ENCODE measurements at regions not wholly inside any gene's neighbourhood (a gene's known extent, or its start where the extent isn't known, plus 50 kb on each side); places are given as distances from the start of the nearest gene placed in this dataset.
"Not testable (repeated sequence)": the region's sequence is repeated elsewhere in the genome, so short reads cannot be mapped to it uniquely, and the experiment has no call there.

- FAIRE-seq = no peak
Measured at GRCh38 chr4:116639070-116639577, 446.3 kb downstream of the TRAM1L1 start.

- no peak for FAIRE-seq
Measured at GRCh38 chr4:116638592-116638991, 446.8 kb downstream of the TRAM1L1 start.

DNA sequence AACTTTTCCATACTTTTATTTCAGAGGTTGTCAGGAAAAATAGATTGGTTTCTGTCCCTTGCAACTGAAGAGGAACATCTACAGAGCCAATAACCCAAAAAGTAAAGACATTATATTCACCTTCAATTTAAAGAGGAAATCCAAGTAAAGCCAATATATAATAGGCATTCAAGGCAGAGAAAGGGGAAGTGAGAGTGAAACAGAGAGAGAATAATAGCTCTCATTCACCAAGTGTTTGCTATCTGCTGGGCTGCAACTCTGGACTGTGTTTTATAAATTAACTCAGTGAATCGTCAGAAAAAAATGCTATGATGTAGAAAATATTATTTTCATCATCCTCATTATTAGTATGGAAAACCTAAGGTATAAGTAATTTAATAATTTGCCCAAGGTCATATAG lies 448.5 kb downstream of the TRAM1L1 start:
- FAIRE-seq = no peak

DNA sequence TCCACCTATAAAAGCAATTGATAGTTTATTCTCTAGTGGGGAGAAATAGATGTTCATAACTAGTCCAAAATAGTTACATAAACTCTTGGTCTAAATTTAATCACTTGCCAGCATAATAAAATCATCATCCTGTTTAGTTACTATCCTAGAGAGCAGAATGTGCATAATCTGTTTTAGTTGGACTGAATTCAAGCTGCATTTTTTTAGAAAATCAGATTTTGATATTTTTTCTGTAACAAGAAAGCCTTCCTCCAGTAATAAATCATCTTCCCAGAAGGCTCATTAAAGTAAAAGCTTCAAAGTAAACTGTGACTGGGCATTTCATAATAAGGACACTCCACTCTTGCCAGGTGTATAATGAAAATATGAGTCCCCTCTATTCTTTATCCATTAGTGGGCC lies 453.1 kb downstream of the TRAM1L1 start:
- no peak for FAIRE-seq

- FAIRE-seq = no peak
Measured at GRCh38 chr4:116628598-116628997, 456.8 kb downstream of the TRAM1L1 start.

GRCh38 chr4:116627545-116627944 lies 457.8 kb downstream of the TRAM1L1 start:
- no peak for FAIRE-seq

- FAIRE-seq = not testable (repeated sequence)
Measured at GRCh38 chr4:116619508-116619907, 465.9 kb downstream of the TRAM1L1 start.

DNA sequence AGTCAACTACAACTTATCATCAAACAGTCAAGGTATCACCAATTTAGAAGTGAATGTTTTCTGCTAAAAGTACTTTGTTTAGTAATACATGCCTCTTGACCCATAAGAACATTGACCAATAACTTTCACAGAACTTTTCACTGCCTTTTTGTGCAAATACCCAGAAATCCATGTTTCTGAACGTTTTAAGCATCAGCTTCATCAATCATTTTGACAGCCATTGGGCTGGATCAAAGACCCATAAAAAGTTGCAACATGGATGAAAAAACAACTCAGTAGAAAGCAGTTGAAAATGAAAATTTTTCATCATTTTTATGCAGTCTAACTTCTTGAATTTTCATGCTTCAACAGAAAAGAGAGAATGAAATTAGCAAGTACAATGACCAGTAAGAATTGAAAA lies 466.7 kb downstream of the TRAM1L1 start:
- FAIRE-seq = no peak

GRCh38 chr4:116603096-116603495 lies 482.3 kb downstream of the TRAM1L1 start:
- no peak for FAIRE-seq

GRCh38 chr4:116599859-116600258 lies 485.5 kb downstream of the TRAM1L1 start:
- no peak for FAIRE-seq

- no peak for FAIRE-seq
Measured at GRCh38 chr4:116598980-116599789, 486.2 kb downstream of the TRAM1L1 start.

- FAIRE-seq = no peak
Measured at GRCh38 chr4:116598155-116598979, 487.0 kb downstream of the TRAM1L1 start.

DNA sequence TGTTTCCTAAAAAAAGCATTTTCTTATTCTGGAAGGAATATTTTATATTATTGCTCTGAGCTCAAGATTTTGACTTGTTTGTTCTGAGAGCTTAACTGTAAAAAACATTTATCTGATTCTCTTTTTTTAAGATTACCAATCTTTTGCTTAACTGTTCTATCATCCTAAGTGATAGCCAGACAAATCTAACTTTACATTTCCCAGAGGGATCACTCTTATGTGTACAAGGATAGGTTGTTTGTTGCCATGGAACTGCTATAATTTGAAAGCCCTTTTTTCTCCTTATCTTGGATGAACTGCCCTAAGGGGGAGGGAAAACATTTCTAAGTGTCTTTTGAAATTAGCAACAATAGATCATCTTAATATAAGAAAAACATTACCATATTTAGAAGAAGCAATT lies 494.7 kb downstream of the TRAM1L1 start:
- FAIRE-seq = no peak

DNA sequence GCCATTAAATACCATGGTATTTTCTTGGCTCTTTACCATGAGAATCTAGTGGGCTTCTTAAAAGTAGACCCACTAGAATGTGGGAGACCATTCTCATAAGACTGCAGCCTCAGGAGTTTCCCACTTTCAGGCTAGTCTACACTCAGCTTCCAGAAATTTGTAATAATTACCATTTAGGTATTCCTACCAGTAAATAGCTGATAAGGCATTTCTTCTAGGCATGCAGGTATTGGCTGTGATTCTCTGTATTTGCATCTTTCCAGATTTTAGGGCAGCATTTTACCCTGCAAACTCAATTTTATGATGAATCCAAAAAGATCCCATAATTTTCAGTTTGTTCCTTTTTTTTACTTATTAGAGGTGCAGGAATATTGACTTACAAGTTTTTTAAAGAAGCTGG lies 496.6 kb downstream of the TRAM1L1 start:
- FAIRE-seq = no peak

DNA sequence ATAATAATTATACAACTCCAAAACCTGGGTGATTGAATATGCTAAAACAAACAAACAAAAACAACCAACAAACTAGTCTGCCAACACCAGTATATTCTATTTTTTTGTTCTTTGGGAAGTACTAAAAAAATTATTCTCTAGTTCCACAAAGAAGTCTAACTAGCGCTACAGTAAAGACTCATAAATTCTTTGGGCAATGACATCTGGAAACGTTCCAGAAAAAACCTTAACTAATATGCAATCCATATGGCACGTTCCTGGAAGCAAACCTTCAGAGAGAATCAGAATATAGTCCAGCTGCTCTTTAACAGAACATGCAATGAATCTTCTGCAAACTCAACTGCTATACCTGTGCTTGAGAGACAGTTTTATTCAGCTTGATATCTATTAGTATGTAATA lies 500.1 kb downstream of the TRAM1L1 start:
- FAIRE-seq = no peak

GRCh38 chr4:116577321-116577720 lies 508.1 kb downstream of the TRAM1L1 start:
- no peak for FAIRE-seq

DNA sequence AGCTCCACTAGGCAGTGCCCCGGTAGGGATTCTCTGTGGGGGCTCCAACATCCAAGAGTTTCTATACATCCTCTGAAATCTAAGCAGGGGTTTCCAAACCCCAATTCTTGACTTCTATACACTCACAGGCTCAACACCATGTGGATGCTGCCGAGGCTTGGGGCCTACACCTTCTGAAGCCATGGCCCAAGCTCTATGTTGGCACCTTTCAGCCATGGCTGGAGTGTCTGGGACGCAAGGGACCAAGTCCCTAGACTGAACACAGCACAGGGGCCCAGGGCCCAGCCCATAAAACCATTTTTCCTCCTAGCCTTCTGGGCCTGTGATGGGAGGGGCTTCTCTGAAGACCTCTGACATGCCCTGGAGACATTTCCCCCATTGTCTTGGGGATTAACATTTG lies 511.8 kb downstream of the TRAM1L1 start:
- no peak for FAIRE-seq

DNA sequence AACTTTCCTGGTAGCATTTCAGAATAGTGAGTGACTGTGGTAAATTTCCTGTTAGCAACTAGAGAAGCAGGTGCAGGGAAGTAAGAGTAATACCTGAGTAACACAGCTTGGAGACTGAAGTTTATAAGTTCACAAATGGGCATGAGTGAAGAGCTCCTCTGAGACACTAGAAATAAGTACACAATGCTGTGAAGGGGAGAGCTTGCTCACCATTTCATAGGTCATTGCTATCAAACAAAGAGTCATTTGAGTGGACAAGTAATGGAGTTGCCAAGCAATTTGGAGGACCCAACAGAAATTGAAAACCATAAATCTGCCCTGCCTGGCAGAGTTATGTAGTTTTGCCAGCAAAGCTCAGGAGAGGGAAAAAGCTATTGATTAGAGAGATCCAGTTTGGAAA lies 523.6 kb downstream of the TRAM1L1 start:
- no peak for FAIRE-seq

DNA sequence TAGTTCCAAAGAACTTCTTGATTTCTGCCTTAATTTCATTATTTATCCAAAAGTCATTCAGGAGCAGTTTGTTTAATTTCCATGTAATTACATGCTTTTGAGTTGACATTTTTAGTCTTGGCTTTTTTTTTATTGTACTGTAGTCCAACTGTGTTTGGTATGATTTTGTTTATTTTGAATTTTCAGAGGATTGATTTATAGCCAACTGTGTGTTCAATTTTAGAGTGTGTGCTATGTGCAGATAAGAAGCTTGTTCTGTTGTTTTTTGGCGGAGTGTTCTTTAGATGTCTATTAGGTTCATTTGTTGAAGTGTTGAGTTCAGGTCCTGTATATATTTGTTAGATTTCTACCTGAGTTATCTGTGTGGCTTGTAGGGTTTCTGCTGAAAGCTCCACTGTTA lies 533.6 kb downstream of the TRAM1L1 start:
- FAIRE-seq = no peak

DNA sequence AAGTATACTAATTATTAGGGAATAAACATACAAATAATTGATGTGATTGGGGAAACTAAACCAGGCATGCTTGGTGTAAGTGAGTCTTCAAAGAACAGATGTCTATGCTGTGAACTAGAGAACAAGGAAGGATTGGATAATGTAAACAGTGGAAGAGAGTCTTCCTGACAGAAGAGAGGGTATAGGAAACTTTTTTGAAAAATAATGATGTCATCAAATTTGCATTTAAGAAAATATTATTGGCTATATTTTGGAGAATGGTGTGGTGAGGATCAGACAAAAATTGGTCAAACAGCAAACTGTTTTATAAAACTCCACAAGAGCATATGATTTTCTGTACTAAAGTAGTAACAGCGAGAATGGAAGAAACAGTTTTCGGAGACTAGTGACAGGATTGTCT lies 537.7 kb downstream of the TRAM1L1 start:
- no peak for FAIRE-seq

DNA sequence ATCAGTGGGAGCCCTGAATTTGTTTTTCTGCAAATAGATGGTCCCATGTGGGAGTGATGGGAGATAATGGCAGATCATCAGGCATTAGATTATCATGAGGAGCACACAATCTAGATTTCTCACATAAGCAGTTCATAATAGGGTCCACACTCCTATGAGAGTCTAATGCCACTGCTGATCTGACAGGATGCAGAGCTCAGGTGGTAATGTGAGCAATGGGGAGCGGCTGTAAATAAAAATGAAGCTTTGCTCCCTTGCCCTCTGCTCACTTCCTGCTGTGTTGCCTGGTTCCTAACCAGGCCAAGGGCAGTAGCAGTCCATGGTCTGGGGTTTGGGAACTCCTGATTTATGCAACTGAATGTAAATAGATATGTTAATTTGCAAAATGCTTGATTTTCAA lies 538.6 kb downstream of the TRAM1L1 start:
- no peak for FAIRE-seq

GRCh38 chr4:116544946-116545345 lies 540.4 kb downstream of the TRAM1L1 start:
- no peak for FAIRE-seq

GRCh38 chr4:116539744-116540143 lies 545.6 kb downstream of the TRAM1L1 start:
- FAIRE-seq = no peak

GRCh38 chr4:116537828-116538227 lies 547.5 kb downstream of the TRAM1L1 start:
- FAIRE-seq = no peak

All from islet of Langerhans (tissue), 1 donor.